IPS-20b (cell line): ENCODE measurements at regions not wholly inside any gene's neighbourhood (a gene's known extent, or its start where the extent isn't known, plus 50 kb on each side); places are given as distances from the start of the nearest gene placed in this dataset.

Source experiments
- H3K27ac ChIP-seq: one replicate; pipeline ENCODE4 v1.5.1; 2013; ENCODE audit warnings: low read length
- H3K27me3 ChIP-seq: 2 replicates; pipeline ENCODE4 v1.6.1; 2013; ENCODE audit warnings: mild to moderate bottlenecking, low read length, inconsistent platforms; ENCODE audit not compliant: insufficient read depth
- H3K36me3 ChIP-seq: 2 replicates; pipeline ENCODE4 v1.6.1; 2013; ENCODE audit warnings: low read depth, mild to moderate bottlenecking, inconsistent platforms, low read length, moderate library complexity; ENCODE audit not compliant: insufficient read depth
- H3K4me1 ChIP-seq: 2 replicates; pipeline ENCODE4 v1.6.1; 2013; ENCODE audit warnings: mild to moderate bottlenecking, control low read depth, inconsistent platforms, low read length, moderate library complexity; ENCODE audit not compliant: insufficient read depth
- H3K4me3 ChIP-seq: 2 replicates; pipeline ENCODE4 v1.5.1; 2013; ENCODE audit warnings: mild to moderate bottlenecking, low read length, inconsistent platforms
- H3K9ac ChIP-seq: 2 replicates; pipeline ENCODE4 v1.6.1; 2013; ENCODE audit warnings: low read depth, mild to moderate bottlenecking, inconsistent platforms, low read length, moderate library complexity
- H3K9me3 ChIP-seq: 2 replicates; pipeline ENCODE4 v1.6.1; 2013; ENCODE audit warnings: mild to moderate bottlenecking, low read depth, low read length, inconsistent platforms; ENCODE audit not compliant: insufficient read depth

GRCh38 chr13:60798503-60798902 lies 401.5 kb downstream of the TDRD3 start:
- H3K9me3 ChIP-seq: no peaks in the 10 kb centered on the region
- H3K27me3 ChIP-seq: no peaks in the 10 kb centered on the region
- H3K4me3 ChIP-seq: no peak overlapping the region
- H3K27ac ChIP-seq: no peak overlapping the region
- no peaks in the 10 kb centered on the region for H3K4me1 ChIP-seq
- no peaks in the 10 kb centered on the region for H3K36me3 ChIP-seq
- H3K9ac ChIP-seq: no peak overlapping the region

- H3K9ac ChIP-seq: no peak overlapping the region
- H3K9me3 ChIP-seq: no peaks in the 10 kb centered on the region
- no peaks in the 10 kb centered on the region for H3K27me3 ChIP-seq
- H3K36me3 ChIP-seq: no peaks in the 10 kb centered on the region
- H3K4me3 ChIP-seq: no peak overlapping the region
- H3K27ac ChIP-seq: no peak overlapping the region
- no peaks in the 10 kb centered on the region for H3K4me1 ChIP-seq
Measured at GRCh38 chr13:60797112-60797511, 400.1 kb downstream of the TDRD3 start.

- no peaks in the 10 kb centered on the region for H3K27me3 ChIP-seq
- no peaks in the 10 kb centered on the region for H3K36me3 ChIP-seq
- H3K27ac ChIP-seq: no peak overlapping the region
- no peaks in the 10 kb centered on the region for H3K4me1 ChIP-seq
- no peak overlapping the region for H3K9ac ChIP-seq
- H3K9me3 ChIP-seq: no peaks in the 10 kb centered on the region
- H3K4me3 ChIP-seq: no peak overlapping the region
Measured at GRCh38 chr13:60794751-60795150, 397.7 kb downstream of the TDRD3 start.

GRCh38 chr13:60790620-60791019 lies 393.6 kb downstream of the TDRD3 start:
- H3K4me3 ChIP-seq: no peak overlapping the region
- H3K4me1 ChIP-seq: no peaks in the 10 kb centered on the region
- no peak overlapping the region for H3K27ac ChIP-seq
- H3K27me3 ChIP-seq: no peaks in the 10 kb centered on the region
- no peaks in the 10 kb centered on the region for H3K36me3 ChIP-seq
- H3K9me3 ChIP-seq: no peaks in the 10 kb centered on the region
- no peak overlapping the region for H3K9ac ChIP-seq

GRCh38 chr13:60788156-60788829 lies 391.3 kb downstream of the TDRD3 start:
- Histone ChIP-seq H3K4me3 (no peak overlapping the region), H3K27me3 (no peaks in the 10 kb centered on the region), H3K4me1 (no peaks in the 10 kb centered on the region), H3K9ac (no peak overlapping the region), H3K36me3 (no peaks in the 10 kb centered on the region), H3K9me3 (no peaks in the 10 kb centered on the region), H3K27ac (no peak overlapping the region)

GRCh38 chr13:60787083-60787482 lies 390.1 kb downstream of the TDRD3 start:
- H3K36me3 ChIP-seq: no peaks in the 10 kb centered on the region
- no peaks in the 10 kb centered on the region for H3K4me1 ChIP-seq
- H3K27me3 ChIP-seq: no peaks in the 10 kb centered on the region
- H3K9me3 ChIP-seq: no peaks in the 10 kb centered on the region
- H3K9ac ChIP-seq: no peak overlapping the region
- no peak overlapping the region for H3K27ac ChIP-seq
- no peak overlapping the region for H3K4me3 ChIP-seq

- Histone ChIP-seq H3K36me3 (no peaks in the 10 kb centered on the region), H3K9me3 (no peaks in the 10 kb centered on the region), H3K4me3 (no peak overlapping the region), H3K9ac (no peak overlapping the region), H3K4me1 (no peaks in the 10 kb centered on the region), H3K27me3 (no peaks in the 10 kb centered on the region), H3K27ac (no peak overlapping the region)
Measured at GRCh38 chr13:60772726-60773125, 375.7 kb downstream of the TDRD3 start.

GRCh38 chr13:60765700-60766411 lies 368.8 kb downstream of the TDRD3 start:
- no peaks in the 10 kb centered on the region for H3K4me1 ChIP-seq
- no peak overlapping the region for H3K4me3 ChIP-seq
- no peaks in the 10 kb centered on the region for H3K9me3 ChIP-seq
- H3K9ac ChIP-seq: no peak overlapping the region
- no peak overlapping the region for H3K27ac ChIP-seq
- no peaks in the 10 kb centered on the region for H3K27me3 ChIP-seq
- no peaks in the 10 kb centered on the region for H3K36me3 ChIP-seq

- no peak overlapping the region for H3K27ac ChIP-seq
- H3K4me1 ChIP-seq: peaks cover 27% of the 10 kb centered on the region
- H3K9ac ChIP-seq: no peak overlapping the region
- H3K36me3 ChIP-seq: no peaks in the 10 kb centered on the region
- no peaks in the 10 kb centered on the region for H3K9me3 ChIP-seq
- H3K27me3 ChIP-seq: no peaks in the 10 kb centered on the region
- H3K4me3 ChIP-seq: no peak overlapping the region
Measured at GRCh38 chr13:60759499-60759898, 362.5 kb downstream of the TDRD3 start.

GRCh38 chr13:60758637-60759036 lies 361.6 kb downstream of the TDRD3 start:
- Histone ChIP-seq H3K36me3 (no peaks in the 10 kb centered on the region), H3K9ac (no peak overlapping the region), H3K4me1 (peaks cover 32% of the 10 kb centered on the region), H3K4me3 (no peak overlapping the region), H3K9me3 (no peaks in the 10 kb centered on the region), H3K27ac (no peak overlapping the region), H3K27me3 (no peaks in the 10 kb centered on the region)

GRCh38 chr13:60757501-60758215 lies 360.6 kb downstream of the TDRD3 start:
- peaks cover 32% of the 10 kb centered on the region for H3K4me1 ChIP-seq
- no peaks in the 10 kb centered on the region for H3K36me3 ChIP-seq
- H3K27me3 ChIP-seq: no peaks in the 10 kb centered on the region
- H3K9me3 ChIP-seq: no peaks in the 10 kb centered on the region
- H3K9ac ChIP-seq: no peak overlapping the region
- no peak overlapping the region for H3K27ac ChIP-seq
- no peak overlapping the region for H3K4me3 ChIP-seq

GRCh38 chr13:60756306-60756705 lies 359.3 kb downstream of the TDRD3 start:
- H3K9ac ChIP-seq: no peak overlapping the region
- H3K4me3 ChIP-seq: no peak overlapping the region
- no peaks in the 10 kb centered on the region for H3K36me3 ChIP-seq
- H3K9me3 ChIP-seq: no peaks in the 10 kb centered on the region
- H3K4me1 ChIP-seq: peaks cover 32% of the 10 kb centered on the region
- no peak overlapping the region for H3K27ac ChIP-seq
- H3K27me3 ChIP-seq: no peaks in the 10 kb centered on the region
